H9 (cell line): ENCODE measurements at regions not wholly inside any gene's neighbourhood (a gene's known extent, or its start where the extent isn't known, plus 50 kb on each side); places are given as distances from the start of the nearest gene placed in this dataset.

Experiments
- DNase-seq: peaks from one replicate; pipeline ENCODE4 v3.0.0-alpha.2; 2017
- H2AFZ ChIP-seq: one replicate; pipeline ENCODE4 v1.6.1; 2013; ENCODE audit warnings: mild to moderate bottlenecking, low read length, control low read depth, moderate library complexity
- H2AK5ac ChIP-seq: 2 replicates; pipeline ENCODE4 v1.6.1; 2013; ENCODE audit warnings: low read length, control low read depth, mixed read lengths; ENCODE audit not compliant: insufficient read length
- H2BK120ac ChIP-seq: one replicate; pipeline ENCODE4 v1.6.1; 2013; ENCODE audit warnings: low read depth, mild to moderate bottlenecking, low read length, control low read depth, inconsistent platforms; ENCODE audit not compliant: poor library complexity, severe bottlenecking
- H2BK12ac ChIP-seq: 2 replicates; pipeline ENCODE4 v1.6.1; 2013; ENCODE audit warnings: low read length, control low read depth, mixed read lengths, low read depth; ENCODE audit not compliant: insufficient read length
- H2BK15ac ChIP-seq: 2 replicates; pipeline ENCODE4 v1.6.1; 2013; ENCODE audit warnings: low read depth, low read length, control low read depth
- H2BK20ac ChIP-seq: one replicate; pipeline ENCODE4 v1.6.1; 2013; ENCODE audit warnings: low read depth, mild to moderate bottlenecking, low read length, control low read depth, inconsistent platforms; ENCODE audit not compliant: poor library complexity, severe bottlenecking
- H2BK5ac ChIP-seq: 2 replicates; pipeline ENCODE4 v1.6.1; 2013; ENCODE audit warnings: low read length, control low read depth, mixed read lengths; ENCODE audit not compliant: insufficient read length
- H3K14ac ChIP-seq: 2 replicates; pipeline ENCODE4 v1.6.1; 2013; ENCODE audit warnings: low read length, control low read depth; ENCODE audit not compliant: insufficient read depth
- H3K18ac ChIP-seq: 2 replicates; pipeline ENCODE4 v1.6.1; 2013; ENCODE audit warnings: low read depth, mild to moderate bottlenecking, mixed read lengths, low read length, control low read depth; ENCODE audit not compliant: insufficient read length
- H3K23ac ChIP-seq: 2 replicates; pipeline ENCODE4 v1.6.1; 2013; ENCODE audit warnings: low read length, control low read depth, mixed read lengths, low read depth; ENCODE audit not compliant: insufficient read length
- H3K23me2 ChIP-seq: 2 replicates; pipeline ENCODE4 v1.6.1; 2013; ENCODE audit warnings: low read depth, mild to moderate bottlenecking, mixed read lengths, low read length, control low read depth; ENCODE audit not compliant: insufficient read length, poor library complexity, severe bottlenecking
- H3K27ac ChIP-seq: 2 replicates; pipeline ENCODE4 v1.5.1; 2013; ENCODE audit warnings: low read length, control low read depth, mixed read lengths, low read depth; ENCODE audit not compliant: insufficient read length
- H3K27me3 ChIP-seq: 2 replicates; pipeline ENCODE4 v1.6.1; 2013; ENCODE audit warnings: low read length, control low read depth, inconsistent platforms; ENCODE audit not compliant: insufficient read depth
- H3K4ac ChIP-seq: 2 replicates; pipeline ENCODE4 v1.6.1; 2013; ENCODE audit warnings: low read depth, mild to moderate bottlenecking, control low read depth, inconsistent platforms, low read length, moderate library complexity
- H3K4me1 ChIP-seq: 2 replicates; pipeline ENCODE4 v1.6.1; 2013; ENCODE audit warnings: low read length, control low read depth, inconsistent platforms; ENCODE audit not compliant: insufficient read depth
- H3K4me2 ChIP-seq: 2 replicates; pipeline ENCODE4 v1.6.1; 2013; ENCODE audit warnings: low read length, control low read depth, mixed read lengths; ENCODE audit not compliant: insufficient read length, insufficient read depth
- H3K56ac ChIP-seq: 2 replicates; pipeline ENCODE4 v1.6.1; 2013; ENCODE audit warnings: low read depth, mild to moderate bottlenecking, mixed read lengths, low read length, control low read depth; ENCODE audit not compliant: insufficient read length
- H3K79me1 ChIP-seq: 2 replicates; pipeline ENCODE4 v1.6.1; 2013; ENCODE audit warnings: low read depth, mild to moderate bottlenecking, moderate library complexity, low read length, control low read depth, inconsistent platforms; ENCODE audit not compliant: insufficient read depth, poor library complexity, severe bottlenecking
- H3K79me2 ChIP-seq: 2 replicates; pipeline ENCODE4 v1.6.1; 2013; ENCODE audit warnings: low read length, control low read depth, inconsistent platforms; ENCODE audit not compliant: insufficient read depth
- H3K9ac ChIP-seq: 2 replicates; pipeline ENCODE4 v1.6.1; 2013; ENCODE audit warnings: low read length, control low read depth, mixed read lengths; ENCODE audit not compliant: insufficient read length; ENCODE audit errors: extremely low read depth
- H3K9me3 ChIP-seq: one replicate; pipeline ENCODE4 v1.6.1; 2013; ENCODE audit warnings: low read depth, low read length, inconsistent platforms; ENCODE audit not compliant: control insufficient read depth
- H3T11ph ChIP-seq: one replicate; pipeline ENCODE4 v1.6.1; 2013; ENCODE audit warnings: mild to moderate bottlenecking, low read length, control low read depth, inconsistent platforms
- H4K20me1 ChIP-seq: one replicate; pipeline ENCODE4 v1.6.1; 2013; ENCODE audit not compliant: control insufficient read depth, insufficient read length, insufficient read depth
- H4K5ac ChIP-seq: 2 replicates; pipeline ENCODE4 v1.6.1; 2013; ENCODE audit warnings: low read depth, mild to moderate bottlenecking, mixed read lengths, low read length, control low read depth; ENCODE audit not compliant: insufficient read length
- H4K8ac ChIP-seq: replicated peaks from 2 replicates; pipeline ENCODE4 v1.6.1; 2013; ENCODE audit warnings: low read length, control low read depth, mixed read lengths, low read depth; ENCODE audit not compliant: insufficient read length
- H4K91ac ChIP-seq: 2 replicates; pipeline ENCODE4 v1.6.1; 2013; ENCODE audit warnings: low read depth, mild to moderate bottlenecking, moderate library complexity, mixed read lengths, low read length, control low read depth; ENCODE audit not compliant: insufficient read length
- H3K27ac Mint-ChIP-seq, 3 experiments: 2 replicates in 2 of 3; 3 replicates in 1 of 3; pipeline ENCODE4 v1.8.0; 2020 to 2021; ENCODE audit warnings: mixed read lengths in 3 of 3, mild to moderate bottlenecking in 1 of 3, moderate library complexity in 1 of 3
- H3K27me3 Mint-ChIP-seq: 2 replicates; pipeline ENCODE4 v1.8.0; 2021; ENCODE audit warnings: low read depth, mild to moderate bottlenecking, moderate library complexity, mixed read lengths
- H3K36me3 Mint-ChIP-seq, 3 experiments: 2 replicates in 2 of 3; 3 replicates in 1 of 3; pipeline ENCODE4 v1.8.0; 2020 to 2021; ENCODE audit warnings: low read depth in 3 of 3, mixed read lengths in 3 of 3; ENCODE audit not compliant: insufficient read depth in 1 of 3
- H3K4me1 Mint-ChIP-seq, 2 experiments: 2 replicates each; pipeline ENCODE4 v1.8.0; 2020; ENCODE audit warnings: mixed read lengths in 2 of 2
- H3K4me3 Mint-ChIP-seq, 2 experiments: 2 replicates in 1 of 2; 3 replicates in 1 of 2; pipeline ENCODE4 v1.8.0; 2020 to 2021; ENCODE audit warnings: mild to moderate bottlenecking in 2 of 2, mixed read lengths in 2 of 2, moderate library complexity in 1 of 2
- H3K9me3 Mint-ChIP-seq, 2 experiments: 2 replicates in 1 of 2; 3 replicates in 1 of 2; pipeline ENCODE4 v1.8.0; 2020; ENCODE audit warnings: mild to moderate bottlenecking in 2 of 2, mixed read lengths in 2 of 2, moderate library complexity in 1 of 2
- WGBS: extraction: QIAGEN DNeasy Blood & Tissue Kit; methylation state at CpG from one replicate; pipeline ENCODE4 v1.1.7; 2013; ENCODE audit warnings: missing lambda C conversion rate, low lambda C conversion rate, mixed read lengths; ENCODE audit not compliant: insufficient read length; ENCODE audit errors: extremely low coverage; 5-methylcytosine and 5-hydroxymethylcytosine counted together
- TF ChIP-seq, protein P1 (sequence below): fragments of 200-600 bp; sonication (generic); conservative IDR thresholded peaks from 3 replicates; pipeline ENCODE4 v1.8.0; 2021; ENCODE audit warnings: antibody characterized with exemption, mild to moderate bottlenecking

DNA sequence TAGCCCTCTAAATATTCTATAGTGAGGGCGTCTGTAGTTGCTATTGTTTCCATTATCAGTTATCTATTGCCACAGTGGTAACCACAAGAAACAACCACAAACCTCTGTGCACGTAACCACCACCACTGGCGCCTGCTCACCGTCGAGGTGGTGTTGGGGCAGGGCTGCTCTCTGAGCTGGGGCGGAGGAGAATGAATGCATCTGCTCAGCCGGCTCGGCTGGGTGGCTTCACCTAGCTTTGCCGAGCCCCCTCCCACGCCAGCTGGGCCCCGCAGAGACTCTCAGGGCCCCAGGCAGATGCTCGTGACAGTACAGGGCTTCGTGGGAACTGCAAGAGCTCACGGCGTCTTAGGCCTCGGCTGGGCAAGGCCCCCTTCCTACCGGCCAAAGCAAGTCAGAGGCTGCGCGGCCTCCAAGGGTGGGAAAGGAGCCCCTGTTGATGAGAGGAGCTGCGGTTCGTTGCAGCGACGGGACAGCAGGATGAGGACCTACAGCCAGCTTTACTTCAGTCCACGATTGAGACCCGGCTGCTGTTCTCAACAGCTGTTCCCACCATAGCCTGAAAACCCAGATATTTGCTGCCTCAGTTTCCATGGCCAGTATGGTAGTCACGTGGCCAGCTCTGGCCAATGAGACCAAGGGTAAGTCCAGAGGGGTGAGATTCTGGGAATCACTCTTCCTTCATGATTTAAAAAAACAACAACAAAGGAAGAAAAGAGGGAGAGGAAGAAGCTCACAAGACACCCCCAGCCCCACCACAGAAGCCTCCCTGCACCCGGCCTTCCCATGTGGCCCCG is 120.2 kb upstream of the AFDN start:
- TF ChIP-seq, protein P1, sequence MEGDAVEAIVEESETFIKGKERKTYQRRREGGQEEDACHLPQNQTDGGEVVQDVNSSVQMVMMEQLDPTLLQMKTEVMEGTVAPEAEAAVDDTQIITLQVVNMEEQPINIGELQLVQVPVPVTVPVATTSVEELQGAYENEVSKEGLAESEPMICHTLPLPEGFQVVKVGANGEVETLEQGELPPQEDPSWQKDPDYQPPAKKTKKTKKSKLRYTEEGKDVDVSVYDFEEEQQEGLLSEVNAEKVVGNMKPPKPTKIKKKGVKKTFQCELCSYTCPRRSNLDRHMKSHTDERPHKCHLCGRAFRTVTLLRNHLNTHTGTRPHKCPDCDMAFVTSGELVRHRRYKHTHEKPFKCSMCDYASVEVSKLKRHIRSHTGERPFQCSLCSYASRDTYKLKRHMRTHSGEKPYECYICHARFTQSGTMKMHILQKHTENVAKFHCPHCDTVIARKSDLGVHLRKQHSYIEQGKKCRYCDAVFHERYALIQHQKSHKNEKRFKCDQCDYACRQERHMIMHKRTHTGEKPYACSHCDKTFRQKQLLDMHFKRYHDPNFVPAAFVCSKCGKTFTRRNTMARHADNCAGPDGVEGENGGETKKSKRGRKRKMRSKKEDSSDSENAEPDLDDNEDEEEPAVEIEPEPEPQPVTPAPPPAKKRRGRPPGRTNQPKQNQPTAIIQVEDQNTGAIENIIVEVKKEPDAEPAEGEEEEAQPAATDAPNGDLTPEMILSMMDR = no peak
- Histone ChIP-seq H2BK20ac (no peak overlapping the region), H3K23me2 (no peaks in the 10 kb centered on the region), H2BK5ac (no peak overlapping the region), H4K91ac (no peak overlapping the region), H2BK15ac (no peak overlapping the region), H3K14ac (no peak overlapping the region; the same call in 1 of the 2 replicates), H3K56ac (no peak overlapping the region), H3K9ac (no peak overlapping the region), H4K5ac (no peak overlapping the region), H3K18ac (no peak overlapping the region), H3K79me2 (no peaks in the 10 kb centered on the region), H3K27me3 (no peaks in the 10 kb centered on the region), H3K9me3 (no peaks in the 10 kb centered on the region), H2AFZ (no peak overlapping the region), H2BK12ac (no peak overlapping the region), H3K23ac (no peak overlapping the region), H3T11ph (no peak overlapping the region), H2BK120ac (no peak overlapping the region), H3K4ac (no peak overlapping the region), H3K4me1 (no peaks in the 10 kb centered on the region), H4K20me1 (no peaks in the 10 kb centered on the region), H2AK5ac (no peak overlapping the region), H3K79me1 (no peaks in the 10 kb centered on the region), H4K8ac (no peak overlapping the region), H3K27ac (no peak overlapping the region), H3K4me2 (no peak overlapping the region)
- no peaks in the 10 kb centered on the region; the same call in 1 of the 2 replicates for H3K27me3 Mint-ChIP-seq
- H3K4me3 Mint-ChIP-seq = no peak overlapping the region
- no peak for DNase-seq
- peaks cover 6 to 9% of the 10 kb centered on the region in 2 experiments for H3K4me1 Mint-ChIP-seq
- no CpG with 5 or more reads among the region's 28 CpGs for WGBS
- no peaks in the 10 kb centered on the region for H3K9me3 Mint-ChIP-seq
- H3K36me3 Mint-ChIP-seq = no peaks in the 10 kb centered on the region
- H3K27ac Mint-ChIP-seq = no peak overlapping the region
